ENCODE measurements at regions not wholly inside any gene's neighbourhood (a gene's known extent, or its start where the extent isn't known, plus 50 kb on each side); places are given as distances from the start of the nearest gene placed in this dataset.
"Not testable (repeated sequence)": the region's sequence is repeated elsewhere in the genome, so short reads cannot be mapped to it uniquely, and the experiment has no call there.

DNA sequence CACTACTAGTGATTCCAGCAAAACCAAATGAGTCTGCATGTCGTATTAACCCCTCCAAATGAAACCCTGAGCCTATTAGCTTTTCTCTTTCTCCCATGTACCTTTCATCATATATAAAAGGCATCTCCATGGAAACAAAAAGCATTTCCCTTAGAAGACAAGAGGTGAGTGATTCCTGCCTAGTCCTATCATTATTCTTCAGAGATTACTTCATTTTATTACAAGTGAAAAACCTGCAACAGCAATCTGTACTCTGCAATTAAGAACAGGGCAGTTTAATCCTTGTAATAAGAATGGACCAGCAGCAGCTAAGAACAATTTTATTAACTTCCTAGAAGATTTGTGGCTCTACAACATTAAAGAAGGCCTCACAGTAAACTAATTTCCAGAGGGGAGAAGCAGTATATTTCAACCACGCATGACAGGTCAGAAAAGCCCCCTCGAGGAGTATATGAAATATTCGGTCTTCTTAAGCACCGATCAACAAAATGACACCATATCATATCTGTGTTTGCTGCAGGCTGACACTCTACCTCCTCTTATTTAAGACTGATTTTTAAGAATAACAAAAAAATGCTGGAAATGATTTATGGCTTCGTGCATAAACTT lies 132.3 kb upstream of the TFPI start:
- no peak for DNase-seq

DNA sequence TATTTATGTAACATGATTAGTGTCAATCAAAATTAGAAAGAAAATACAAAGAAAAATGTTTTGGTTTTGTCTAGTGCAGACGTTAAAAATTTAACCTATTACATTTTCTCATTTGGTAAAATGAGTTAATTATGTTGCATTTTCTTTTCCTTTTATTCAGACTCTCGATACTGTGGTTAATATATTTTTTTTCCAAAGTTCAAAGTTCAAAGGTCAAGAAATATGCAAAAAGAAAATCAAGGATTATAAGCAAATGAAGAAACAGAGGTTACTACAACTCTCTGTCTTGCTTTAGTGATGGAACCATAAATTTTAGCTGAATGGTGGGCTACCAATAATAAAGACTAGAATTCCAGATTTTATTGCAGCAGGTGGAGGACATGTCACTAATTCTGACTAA lies 133.3 kb upstream of the TFPI start:
- no peak for DNase-seq

DNA sequence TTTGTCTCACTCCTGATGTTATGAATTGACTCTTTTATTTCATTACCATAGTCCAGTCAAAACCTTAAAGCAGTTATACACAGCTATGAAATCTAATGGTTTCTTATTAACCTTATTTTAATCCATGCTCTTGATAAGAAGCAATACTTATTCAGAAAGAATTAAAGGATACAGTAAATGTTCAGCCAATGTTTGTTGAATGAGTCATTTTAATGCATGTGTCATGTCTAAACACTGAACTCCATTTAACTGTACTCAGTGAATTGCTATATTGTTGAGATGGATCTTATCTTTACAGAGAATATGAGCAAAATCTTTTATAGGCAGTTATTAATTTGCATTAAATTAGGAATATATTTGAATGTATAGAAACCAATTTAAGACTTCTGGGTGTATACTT lies 135.1 kb upstream of the TFPI start:
- DNase-seq: no peak

- no peak for DNase-seq
These were observed 139.7 kb upstream of the TFPI start for GRCh38 chr2:187693923-187694322.

DNA sequence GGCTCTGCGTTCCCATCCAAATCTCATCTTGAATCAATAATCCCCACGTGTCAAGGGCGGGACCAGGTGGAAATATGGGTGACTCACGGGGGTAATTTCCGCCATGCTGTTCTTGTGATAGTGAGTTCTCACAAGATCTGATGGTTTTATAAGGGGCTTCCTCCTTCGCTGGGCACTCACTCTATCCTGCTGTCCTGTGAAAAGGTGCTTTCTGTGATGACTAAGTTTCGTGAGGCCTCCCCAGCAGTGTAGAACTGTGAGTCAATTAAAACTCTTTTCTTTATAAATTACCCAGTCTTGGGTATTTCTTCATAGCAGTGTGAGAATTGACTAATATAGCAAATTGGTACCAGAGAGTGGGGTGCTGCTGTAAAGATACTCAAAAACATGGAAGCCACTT lies 142.4 kb upstream of the TFPI start:
- not testable (repeated sequence) for DNase-seq

DNA sequence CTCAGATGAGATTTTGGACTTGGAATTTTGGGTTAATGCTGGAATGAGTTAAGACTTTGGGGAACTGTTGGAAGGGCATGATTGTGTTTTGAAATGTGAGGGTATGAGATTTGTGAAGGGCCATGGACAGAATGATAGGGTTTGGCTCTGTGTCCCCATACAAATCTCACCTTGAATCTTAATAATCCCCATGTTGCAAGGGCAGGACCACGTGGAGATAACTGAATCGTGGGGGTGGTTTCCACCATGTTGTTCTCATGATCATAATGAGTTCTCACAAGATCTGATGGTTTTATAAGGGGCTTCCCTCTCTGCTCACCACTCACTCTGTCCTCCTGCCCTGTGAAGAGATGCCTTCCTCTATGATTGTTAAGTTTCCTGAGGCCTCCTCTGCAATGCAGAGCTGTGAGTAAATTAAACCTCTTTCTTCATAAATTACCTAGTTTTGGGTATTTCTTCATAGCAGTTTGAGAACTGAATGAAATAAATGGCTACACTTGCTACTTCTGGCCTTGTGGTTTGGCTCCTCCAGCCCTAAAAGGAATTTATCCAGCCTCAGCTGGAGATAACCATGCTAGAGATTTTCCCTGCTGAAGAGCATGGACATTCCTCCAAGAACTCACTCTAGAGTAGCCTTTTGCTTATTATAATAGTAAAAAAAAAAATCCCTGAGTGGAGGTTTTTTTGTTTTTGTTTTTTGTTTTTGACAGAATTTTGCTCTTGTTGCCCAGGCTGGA lies 144.3 kb upstream of the TFPI start:
- DNase-seq: no peak

GRCh38 chr2:187702157-187702556 lies 147.9 kb upstream of the TFPI start:
- no peak for DNase-seq

DNA sequence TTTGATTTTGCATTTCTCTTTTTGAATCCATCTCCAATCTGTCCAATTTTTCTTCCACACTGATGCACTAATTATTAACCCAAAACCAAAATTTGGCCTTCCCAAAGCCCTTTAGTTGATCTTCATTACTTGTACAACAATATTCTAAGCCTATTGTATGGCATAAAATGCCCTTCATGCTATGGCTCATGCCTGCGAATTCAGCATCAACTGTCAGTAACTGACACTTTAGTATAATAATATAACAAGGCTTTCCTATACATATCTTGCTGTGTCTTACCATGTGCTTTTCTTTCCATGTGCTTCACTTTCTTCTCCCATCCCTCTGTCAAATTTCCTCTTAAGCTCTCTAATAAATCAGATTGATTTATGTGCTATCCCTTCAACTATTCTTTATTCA lies 154.0 kb upstream of the TFPI start:
- DNase-seq: no peak

- DNase-seq: no peak
These were observed 154.8 kb upstream of the TFPI start for GRCh38 chr2:187709065-187709464.

- no peak for DNase-seq
These were observed 156.7 kb upstream of the TFPI start for GRCh38 chr2:187710791-187711521.

DNA sequence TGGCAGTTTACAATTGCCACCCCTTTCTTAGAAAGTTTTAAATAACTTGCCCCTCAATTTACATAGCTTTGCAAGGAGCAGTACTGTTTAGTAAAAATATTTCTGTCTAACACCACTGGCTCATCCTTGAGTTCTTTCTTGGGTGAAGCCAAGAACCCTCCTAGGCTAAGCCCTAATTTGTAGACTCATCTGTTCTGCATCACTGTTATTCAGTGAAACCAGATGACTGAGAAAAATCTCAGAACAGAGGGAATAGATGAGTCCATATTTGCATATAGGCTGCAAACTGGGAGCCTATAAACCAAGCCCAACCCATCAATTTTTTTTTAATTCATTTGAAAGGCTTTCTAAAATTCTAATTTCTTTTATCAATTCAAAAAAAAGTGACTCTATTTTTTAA lies 161.4 kb upstream of the TFPI start:
- no peak for DNase-seq

GRCh38 chr2:187716301-187716700 lies 162.1 kb upstream of the TFPI start:
- no peak for DNase-seq

- no peak for DNase-seq
These were observed 163.9 kb upstream of the TFPI start for GRCh38 chr2:187718092-187718491.

DNA sequence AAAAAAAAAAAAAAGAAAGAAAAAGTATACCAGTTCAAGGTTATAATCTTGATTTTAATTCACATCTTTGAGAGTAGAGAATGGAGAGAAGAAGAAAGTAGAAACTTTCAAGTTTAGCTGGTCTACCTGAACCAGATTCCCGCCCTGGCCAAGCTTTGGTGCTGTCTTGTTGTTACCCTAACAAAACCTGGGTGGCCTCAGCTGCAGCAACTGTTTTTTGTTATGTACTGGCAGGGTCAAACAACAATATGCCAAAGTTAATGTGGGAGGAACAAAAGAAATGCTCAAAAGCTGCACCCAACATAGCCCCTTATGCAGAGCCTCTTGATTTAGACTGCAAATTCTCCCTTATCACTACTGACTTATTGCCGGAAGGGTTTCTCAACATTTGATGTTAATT lies 165.3 kb upstream of the TFPI start:
- no peak for DNase-seq

- no peak for DNase-seq
These were observed 194.7 kb upstream of the TFPI start for GRCh38 chr2:187748958-187749357.

DNA sequence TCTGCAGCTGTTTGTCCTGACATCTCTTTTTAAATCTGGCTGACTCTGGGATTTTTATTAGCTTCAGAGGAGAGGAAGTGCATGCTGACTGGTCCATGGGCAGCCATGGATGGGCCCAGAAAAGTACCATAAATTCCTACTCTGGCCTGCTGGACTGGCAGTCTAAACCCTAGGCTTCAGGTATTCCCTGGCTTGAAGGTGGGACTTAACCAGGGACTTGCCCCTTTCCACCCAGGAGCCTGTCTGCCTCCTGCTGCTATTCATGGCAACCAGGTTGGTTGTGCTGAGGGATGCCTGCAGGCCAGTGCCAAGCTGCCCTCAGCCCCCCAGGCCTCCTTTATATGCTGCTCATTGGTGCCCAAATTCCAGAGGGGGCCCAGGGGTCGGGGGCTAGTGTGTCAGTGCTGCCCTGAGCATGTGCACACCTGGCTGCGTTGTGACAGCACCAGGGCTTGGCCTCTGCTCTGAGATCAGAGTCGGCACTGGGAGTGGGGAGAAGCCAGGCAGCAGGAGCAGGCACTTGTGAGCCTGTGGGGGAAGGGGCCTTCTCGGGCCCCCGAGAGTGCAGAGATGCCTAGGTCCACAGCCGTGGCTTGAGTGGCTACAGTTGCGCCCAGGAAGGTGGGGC lies 195.7 kb upstream of the TFPI start:
- no peak for DNase-seq

GRCh38 chr2:187768995-187769394 lies 214.8 kb upstream of the TFPI start:
- no peak for DNase-seq

DNA sequence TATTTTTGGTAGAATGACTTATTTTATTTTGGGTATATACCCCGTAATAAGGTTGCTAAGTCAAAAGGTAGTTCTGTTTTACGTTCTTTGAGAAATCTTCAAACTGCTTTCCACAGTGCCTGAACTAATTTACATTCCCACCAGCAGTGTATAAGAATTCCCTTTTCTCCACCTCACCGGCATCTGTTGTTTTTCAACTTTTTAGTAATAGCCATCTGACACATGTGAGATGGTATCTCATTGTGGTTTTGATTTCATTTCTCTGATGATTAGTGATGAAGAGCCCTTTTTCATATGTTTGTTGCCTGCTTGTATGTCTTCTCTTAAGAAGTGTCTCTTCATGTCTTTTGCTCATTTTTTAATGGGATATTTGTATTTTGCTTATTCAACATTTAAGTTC lies 215.2 kb upstream of the TFPI start:
- no peak for DNase-seq

- DNase-seq: no peak
These were observed 220.4 kb upstream of the TFPI start for GRCh38 chr2:187774551-187775071.

GRCh38 chr2:187775196-187775595 lies 221.0 kb upstream of the TFPI start:
- no peak for DNase-seq

GRCh38 chr2:187775651-187776050 lies 221.4 kb upstream of the TFPI start:
- DNase-seq: no peak

DNA sequence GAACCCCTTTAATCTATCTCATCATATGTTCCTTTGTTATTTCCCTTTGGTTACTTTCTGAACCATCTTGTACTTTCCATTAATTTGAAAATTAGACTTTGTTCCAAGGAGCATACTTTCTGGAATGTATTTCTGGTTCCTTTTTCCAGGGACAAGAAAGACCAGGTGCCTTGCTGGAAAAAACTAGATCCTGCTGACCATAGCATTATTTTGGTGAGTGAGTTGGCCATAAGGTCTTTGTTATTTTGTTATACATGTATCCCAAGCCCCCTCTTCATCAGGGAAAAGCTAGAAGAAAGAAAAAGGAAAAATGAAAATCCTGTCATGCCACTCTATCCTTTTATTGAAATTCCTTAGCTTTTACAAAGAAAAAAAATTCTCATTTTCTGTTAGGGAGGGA lies 228.1 kb upstream of the TFPI start:
- no peak for DNase-seq

GRCh38 chr2:187783446-187783845 lies 229.2 kb upstream of the TFPI start:
- no peak for DNase-seq

DNA sequence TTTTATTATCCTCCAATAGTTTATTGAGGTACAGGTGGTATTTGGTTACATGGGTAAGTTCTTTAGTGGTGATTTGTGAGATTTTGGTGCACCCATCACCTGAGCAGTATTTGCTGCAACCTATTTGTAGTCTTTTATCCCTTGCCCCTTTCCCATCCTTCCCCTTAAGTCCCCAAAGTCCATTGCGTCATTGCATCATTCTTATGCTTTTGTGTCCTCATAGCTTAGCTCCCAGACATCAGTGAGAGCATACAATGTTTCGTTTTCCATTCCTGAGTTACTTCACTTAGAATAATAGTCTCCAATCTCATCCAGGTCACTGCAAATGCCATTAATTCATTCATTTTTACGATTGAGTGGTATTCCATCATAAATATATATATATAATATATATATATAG lies 229.9 kb upstream of the TFPI start:
- not testable (repeated sequence) for DNase-seq

Measured in activated CD4-positive, alpha-beta T cell treated with anti-CD3 and anti-CD28 coated beads for 48 hours (primary cell).